GM20000 (cell line): ENCODE measurements at regions not wholly inside any gene's neighbourhood (a gene's known extent, or its start where the extent isn't known, plus 50 kb on each side); places are given as distances from the start of the nearest gene placed in this dataset.

Source experiments
- DNase-seq: peaks from one replicate; pipeline ENCODE4 v3.0.0; 2012; ENCODE audit warnings: low spot score
- CTCF ChIP-seq: IDR thresholded peaks from 2 replicates; pipeline ENCODE4 v1.5.1; 2012; ENCODE audit warnings: mild to moderate bottlenecking, control low read depth; ENCODE audit errors: extremely low read depth, missing control alignments

- DNase-seq = no peak
- TF ChIP-seq CTCF = no peak
These were observed 332.8 kb upstream of the UBE2E3 start for GRCh38 chr2:180647621-180648020.

GRCh38 chr2:180647221-180647620, 333.2 kb upstream of the UBE2E3 start:
- no peak for TF ChIP-seq CTCF

GRCh38 chr2:180646756-180647155, 333.6 kb upstream of the UBE2E3 start:
- TF ChIP-seq CTCF = no peak

More at GRCh38 chr2:180647221-180647620, 333.2 kb upstream of the UBE2E3 start:
- DNase-seq = no peak

GRCh38 chr2:180644709-180645108, 335.7 kb upstream of the UBE2E3 start:
- DNase-seq = no peak
- no peak for TF ChIP-seq CTCF

More at GRCh38 chr2:180646756-180647155, 333.6 kb upstream of the UBE2E3 start:
- no peak for DNase-seq

GRCh38 chr2:180630756-180631155, 349.6 kb upstream of the UBE2E3 start:
- no peak for TF ChIP-seq CTCF
- DNase-seq = no peak

- TF ChIP-seq CTCF = no peak
- DNase-seq = no peak
These were observed 355.2 kb upstream of the UBE2E3 start for GRCh38 chr2:180625006-180625844.
